SIG-M5 treated with dmso at 0.1 percent for 504 hours (cell line): ENCODE measurements at regions not wholly inside any gene's neighbourhood (a gene's known extent, or its start where the extent isn't known, plus 50 kb on each side); places are given as distances from the start of the nearest gene placed in this dataset.
"Not testable (repeated sequence)": the region's sequence is repeated elsewhere in the genome, so short reads cannot be mapped to it uniquely, and the experiment has no call there.

ENCODE experiments used
- DNase-seq: peaks from one replicate; lab custom pipeline; 2025; ENCODE audit not compliant: unreplicated experiment; lab: John Stamatoyannopoulos, UW

GRCh38 chrX:20718592-20719380 lies 452.1 kb upstream of the RPS6KA3 start:
- no peak for DNase-seq

GRCh38 chrX:20715176-20715575 lies 448.5 kb upstream of the RPS6KA3 start:
- no peak for DNase-seq

GRCh38 chrX:20712811-20713210 lies 446.1 kb upstream of the RPS6KA3 start:
- DNase-seq: no peak

GRCh38 chrX:20711366-20711765 lies 444.7 kb upstream of the RPS6KA3 start:
- no peak for DNase-seq

GRCh38 chrX:20693078-20693477 lies 426.4 kb upstream of the RPS6KA3 start:
- DNase-seq: no peak

- no peak for DNase-seq
Measured at GRCh38 chrX:20686256-20686655, 419.5 kb upstream of the RPS6KA3 start.

GRCh38 chrX:20685652-20686051 lies 418.9 kb upstream of the RPS6KA3 start:
- no peak for DNase-seq

- no peak for DNase-seq
Measured at GRCh38 chrX:20681683-20682082, 415.0 kb upstream of the RPS6KA3 start.

- no peak for DNase-seq
Measured at GRCh38 chrX:20680998-20681397, 414.3 kb upstream of the RPS6KA3 start.

GRCh38 chrX:20672476-20672875 lies 405.8 kb upstream of the RPS6KA3 start:
- DNase-seq: no peak

- DNase-seq: not testable (repeated sequence)
Measured at GRCh38 chrX:20671746-20672145, 405.0 kb upstream of the RPS6KA3 start.

- no peak for DNase-seq
Measured at GRCh38 chrX:20670611-20671010, 403.9 kb upstream of the RPS6KA3 start.

GRCh38 chrX:20668550-20668949 lies 401.8 kb upstream of the RPS6KA3 start:
- no peak for DNase-seq

- DNase-seq: no peak
Measured at GRCh38 chrX:20666331-20666730, 399.6 kb upstream of the RPS6KA3 start.

GRCh38 chrX:20665481-20665880 lies 398.8 kb upstream of the RPS6KA3 start:
- no peak for DNase-seq

- DNase-seq: no peak
Measured at GRCh38 chrX:20664774-20665173, 398.1 kb upstream of the RPS6KA3 start.

GRCh38 chrX:20664131-20664530 lies 397.4 kb upstream of the RPS6KA3 start:
- DNase-seq: no peak

- DNase-seq: no peak
Measured at GRCh38 chrX:20663336-20663735, 396.6 kb upstream of the RPS6KA3 start.

- DNase-seq: no peak
Measured at GRCh38 chrX:20656721-20657120, 390.0 kb upstream of the RPS6KA3 start.

GRCh38 chrX:20654596-20655106 lies 387.9 kb upstream of the RPS6KA3 start:
- DNase-seq: no peak

GRCh38 chrX:20653070-20653469 lies 386.4 kb upstream of the RPS6KA3 start:
- DNase-seq: no peak

GRCh38 chrX:20641954-20642353 lies 375.2 kb upstream of the RPS6KA3 start:
- DNase-seq: no peak

GRCh38 chrX:20639115-20639514 lies 372.4 kb upstream of the RPS6KA3 start:
- DNase-seq: no peak
